ENCODE measurements at regions not wholly inside any gene's neighbourhood (a gene's known extent, or its start where the extent isn't known, plus 50 kb on each side); places are given as distances from the start of the nearest gene placed in this dataset.
"Not testable (repeated sequence)": the region's sequence is repeated elsewhere in the genome, so short reads cannot be mapped to it uniquely, and the experiment has no call there.

- H3K4me3 ChIP-seq (ENCODE audit: low read length): not testable (repeated sequence)
These were observed 323.8 kb upstream of the PLGLB2 start for GRCh38 chr2:87423796-87424762.

GRCh38 chr2:87424763-87425154, 323.1 kb upstream of the PLGLB2 start:
- not testable (repeated sequence) for H3K4me3 ChIP-seq (ENCODE audit: low read length)

- H3K4me3 ChIP-seq (ENCODE audit: low read length): not testable (repeated sequence)
These were observed 322.7 kb upstream of the PLGLB2 start for GRCh38 chr2:87425191-87425590.

- not testable (repeated sequence) for H3K4me3 ChIP-seq (ENCODE audit: low read length)
These were observed 322.2 kb upstream of the PLGLB2 start for GRCh38 chr2:87425717-87426116.

- not testable (repeated sequence) for H3K4me3 ChIP-seq (ENCODE audit: low read length)
These were observed 319.3 kb upstream of the PLGLB2 start for GRCh38 chr2:87428452-87429130.

- not testable (repeated sequence) for H3K4me3 ChIP-seq (ENCODE audit: low read length)
These were observed 318.5 kb upstream of the PLGLB2 start for GRCh38 chr2:87429206-87429930.

GRCh38 chr2:87429931-87430275, 318.0 kb upstream of the PLGLB2 start:
- H3K4me3 ChIP-seq (ENCODE audit: low read length): not testable (repeated sequence)

- not testable (repeated sequence) for H3K4me3 ChIP-seq (ENCODE audit: low read length)
These were observed 316.8 kb upstream of the PLGLB2 start for GRCh38 chr2:87431051-87431450.

- not testable (repeated sequence) for H3K4me3 ChIP-seq (ENCODE audit: low read length)
These were observed 315.0 kb upstream of the PLGLB2 start for GRCh38 chr2:87432711-87433453.

GRCh38 chr2:87436007-87436406, 311.9 kb upstream of the PLGLB2 start:
- H3K4me3 ChIP-seq (ENCODE audit: low read length): not testable (repeated sequence)

GRCh38 chr2:87437701-87438260, 310.1 kb upstream of the PLGLB2 start:
- not testable (repeated sequence) for H3K4me3 ChIP-seq (ENCODE audit: low read length)

- H3K4me3 ChIP-seq (ENCODE audit: low read length): not testable (repeated sequence)
These were observed 309.0 kb upstream of the PLGLB2 start for GRCh38 chr2:87438780-87439454.

- H3K4me3 ChIP-seq (ENCODE audit: low read length): not testable (repeated sequence)
These were observed 308.2 kb upstream of the PLGLB2 start for GRCh38 chr2:87439617-87440204.

- H3K4me3 ChIP-seq (ENCODE audit: low read length): not testable (repeated sequence)
These were observed 307.2 kb upstream of the PLGLB2 start for GRCh38 chr2:87440650-87441049.

- not testable (repeated sequence) for H3K4me3 ChIP-seq (ENCODE audit: low read length)
These were observed 306.5 kb upstream of the PLGLB2 start for GRCh38 chr2:87441375-87441774.

GRCh38 chr2:87442983-87443577, 304.8 kb upstream of the PLGLB2 start:
- H3K4me3 ChIP-seq (ENCODE audit: low read length): not testable (repeated sequence)

- H3K4me3 ChIP-seq (ENCODE audit: low read length): not testable (repeated sequence)
These were observed 302.9 kb upstream of the PLGLB2 start for GRCh38 chr2:87444951-87445350.

GRCh38 chr2:87445613-87446312, 302.1 kb upstream of the PLGLB2 start:
- H3K4me3 ChIP-seq (ENCODE audit: low read length): not testable (repeated sequence)

GRCh38 chr2:87446313-87446696, 301.6 kb upstream of the PLGLB2 start:
- H3K4me3 ChIP-seq (ENCODE audit: low read length): not testable (repeated sequence)

All from GM08714 (cell line).